Suppressor macrophage treated with lipopolysaccharide for 4 hours (primary cell): ENCODE measurements at regions not wholly inside any gene's neighbourhood (a gene's known extent, or its start where the extent isn't known, plus 50 kb on each side); places are given as distances from the start of the nearest gene placed in this dataset.

ENCODE experiments used
- DNase-seq: peaks from one replicate; pipeline ENCODE4 v3.0.0-alpha.2; 2020

DNA sequence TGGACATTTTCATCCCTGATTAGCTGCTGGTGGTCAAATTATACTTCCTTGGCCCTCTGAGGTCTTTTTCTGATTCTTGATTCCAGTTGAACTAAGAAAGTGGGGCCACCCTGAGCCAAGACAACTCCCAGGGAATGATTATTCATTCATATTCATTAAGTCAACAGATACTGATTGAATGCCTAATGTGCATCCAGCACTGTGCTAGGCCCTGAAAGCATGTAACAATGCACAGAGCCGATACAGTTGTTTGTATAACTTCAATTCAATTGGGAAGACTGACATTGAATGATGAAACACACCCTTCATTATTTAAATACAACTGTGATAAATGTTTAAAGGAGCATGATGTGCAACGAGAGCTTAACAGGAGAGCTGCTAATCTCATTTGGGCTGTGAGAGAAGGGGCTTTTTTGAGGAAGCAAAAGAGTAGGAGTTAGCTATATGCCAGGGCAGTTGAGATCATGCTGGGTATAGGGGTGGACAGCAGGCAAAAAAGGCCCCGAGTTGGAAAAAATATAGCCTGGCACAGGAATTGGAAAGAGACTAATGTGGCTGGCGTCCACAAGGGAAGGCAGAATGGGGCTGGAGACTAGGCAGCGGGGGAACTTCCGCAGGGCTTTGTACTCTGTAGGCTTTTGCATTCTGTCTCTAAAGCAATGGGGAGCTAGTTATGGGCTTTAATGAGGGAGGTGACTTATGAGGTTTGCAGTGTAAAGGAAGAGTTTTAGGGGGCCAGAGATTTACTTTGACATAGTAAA lies 57.2 kb upstream of the ACVR1 start:
- no peak for DNase-seq

DNA sequence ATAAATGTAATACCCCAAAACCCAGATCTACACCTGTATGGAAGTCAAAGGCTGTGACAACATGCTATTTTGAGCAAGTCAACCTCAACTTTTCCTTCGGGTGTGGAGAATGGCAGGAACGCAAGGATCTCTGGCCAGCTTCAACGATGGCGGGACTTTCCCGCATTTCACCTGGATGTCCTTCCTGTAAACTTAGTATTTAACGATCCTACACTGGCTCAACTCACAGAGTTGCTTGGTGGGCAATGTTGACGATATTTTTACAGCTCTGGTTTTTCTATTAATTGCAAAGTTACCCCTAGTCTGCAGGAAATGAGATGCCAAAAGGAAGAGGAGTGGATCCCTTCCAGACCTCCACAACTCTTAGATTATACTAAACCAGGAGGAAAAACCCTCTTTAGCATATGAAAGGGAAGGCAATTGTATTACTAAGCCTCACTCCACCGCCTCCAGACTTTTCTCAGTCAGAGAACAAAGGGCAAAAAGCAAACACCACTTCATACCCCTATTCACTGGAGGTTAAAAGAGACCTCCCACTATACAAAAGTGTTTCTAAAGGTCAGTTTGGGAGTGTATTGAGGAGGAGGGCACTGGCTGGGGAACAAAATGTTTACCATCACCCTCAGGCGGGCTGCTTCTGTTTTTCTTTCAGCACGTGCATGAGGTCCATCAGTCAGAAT lies 56.5 kb upstream of the ACVR1 start:
- peak; percentile 28 for DNase-seq

DNA sequence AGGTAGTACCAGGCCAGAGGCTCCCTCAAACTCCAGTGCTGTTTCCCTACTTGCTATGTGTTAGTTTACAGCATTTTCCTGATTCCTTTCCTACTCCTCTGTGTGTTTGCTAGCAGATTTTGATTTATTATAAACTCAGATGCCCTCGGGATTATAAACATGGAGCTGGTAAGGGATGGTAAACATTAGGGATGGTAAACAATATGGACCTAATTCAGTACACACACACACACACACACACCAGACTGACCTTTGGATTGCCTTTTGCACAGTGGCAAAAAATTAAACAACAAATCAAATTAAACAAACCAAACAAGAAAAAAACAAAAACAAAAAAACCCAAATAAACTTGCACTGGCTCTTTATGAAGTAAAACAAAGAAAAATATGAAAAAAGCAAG lies 55.4 kb upstream of the ACVR1 start:
- DNase-seq: no peak

DNA sequence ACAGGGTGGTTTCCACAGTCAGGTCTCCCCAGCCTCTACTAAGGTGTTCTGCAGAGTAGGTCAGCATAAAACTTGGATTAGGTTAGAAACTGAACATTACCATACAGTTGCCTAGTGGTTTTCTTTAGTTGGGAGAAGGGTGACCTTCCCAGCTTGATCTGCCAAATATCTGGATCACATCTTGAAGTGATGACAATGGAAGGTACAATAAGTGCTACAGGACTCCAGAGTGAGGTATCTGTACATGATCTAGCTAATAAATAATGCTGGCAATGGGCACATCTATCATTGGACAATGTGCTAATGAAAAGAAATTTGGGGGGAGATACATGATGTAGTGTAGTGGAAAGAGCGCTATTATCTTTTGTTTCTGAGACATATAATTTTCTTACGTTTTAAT lies 54.6 kb upstream of the ACVR1 start:
- no peak for DNase-seq

- DNase-seq: no peak
Measured at GRCh38 chr2:157929871-157930667, 53.9 kb upstream of the ACVR1 start.

- DNase-seq: no peak
Measured at GRCh38 chr2:157928372-157928771, 52.2 kb upstream of the ACVR1 start.

- DNase-seq: no peak
Measured at GRCh38 chr2:157927155-157927554, 51.0 kb upstream of the ACVR1 start.
